ENCODE measurements at regions not wholly inside any gene's neighbourhood (a gene's known extent, or its start where the extent isn't known, plus 50 kb on each side); places are given as distances from the start of the nearest gene placed in this dataset.

DNA sequence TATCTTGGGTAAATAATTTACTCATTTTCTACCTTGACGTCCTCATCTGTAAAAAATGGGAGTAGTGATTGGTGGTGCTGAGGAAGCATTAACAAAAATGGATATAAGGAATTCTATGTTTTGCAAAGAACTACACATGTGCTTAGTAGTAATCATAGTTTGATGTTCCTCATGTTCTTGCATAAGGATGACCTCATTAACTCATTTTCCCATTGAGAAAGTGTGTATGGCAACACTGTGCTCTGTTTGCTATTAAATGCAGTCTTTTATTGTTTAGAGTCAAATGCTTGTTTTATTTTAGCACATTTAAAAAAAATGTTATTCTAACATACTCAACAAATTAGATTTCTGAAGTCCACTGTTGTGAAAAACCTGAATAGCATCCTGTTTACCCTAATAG, 211.2 kb upstream of the RSPO3 start:
- Histone ChIP-seq H2BK20ac (ENCODE audit: low read depth, low read length, poor library complexity, severe bottlenecking) (no peak overlapping the region), H4K5ac (ENCODE audit: insufficient read length, low read depth, low read length) (no peak overlapping the region), H3K23me2 (ENCODE audit: insufficient read length, low read depth, low read length, poor library complexity, severe bottlenecking) (no peaks in the 10 kb centered on the region), H2AK5ac (ENCODE audit: insufficient read length, low read length) (no peak overlapping the region), H3K27ac (ENCODE audit: insufficient read length, low read depth, low read length) (no peak overlapping the region), H4K8ac (replicated peaks; ENCODE audit: insufficient read length, low read depth, low read length) (no peak overlapping the region), H3K23ac (ENCODE audit: insufficient read length, low read depth, low read length) (no peak overlapping the region), H3K9ac (ENCODE audit: extremely low read depth, insufficient read length, low read length) (no peak overlapping the region), H2AFZ (ENCODE audit: low read length) (no peak overlapping the region), H3K56ac (ENCODE audit: insufficient read length, low read depth, low read length) (no peak overlapping the region), H2BK120ac (ENCODE audit: low read depth, low read length, poor library complexity, severe bottlenecking) (no peak overlapping the region), H2BK5ac (ENCODE audit: insufficient read length, low read length) (no peak overlapping the region), H3K4me1 (ENCODE audit: insufficient read depth, low read length) (no peaks in the 10 kb centered on the region), H3K79me2 (ENCODE audit: insufficient read depth, low read length) (no peaks in the 10 kb centered on the region), H3K18ac (ENCODE audit: insufficient read length, low read depth, low read length) (no peak overlapping the region), H3K79me1 (ENCODE audit: insufficient read depth, low read depth, low read length, poor library complexity, severe bottlenecking) (no peaks in the 10 kb centered on the region), H4K20me1 (ENCODE audit: control insufficient read depth, insufficient read depth, insufficient read length) (no peaks in the 10 kb centered on the region), H4K91ac (ENCODE audit: insufficient read length, low read depth, low read length) (no peak overlapping the region), H2BK12ac (ENCODE audit: insufficient read length, low read depth, low read length) (no peak overlapping the region), H3K4ac (ENCODE audit: low read depth, low read length) (no peak overlapping the region), H2BK15ac (ENCODE audit: low read depth, low read length) (no peak overlapping the region), H3K4me2 (ENCODE audit: insufficient read depth, insufficient read length, low read length) (no peak overlapping the region), H3K27me3 (ENCODE audit: insufficient read depth, low read length) (no peaks in the 10 kb centered on the region), H3K9me3 (ENCODE audit: control insufficient read depth, low read depth, low read length) (no peaks in the 10 kb centered on the region), H3K14ac (ENCODE audit: insufficient read depth, low read length) (no peak overlapping the region), H3T11ph (ENCODE audit: low read length) (no peak overlapping the region)
- no peak for TF ChIP-seq CTCF (conservative IDR thresholded peaks at IDR 0.05)
- Mint-ChIP-seq H3K36me3 (ENCODE audit: insufficient read depth in 1 of 3, low read depth in 3 of 3) (no peaks in the 10 kb centered on the region), H3K9me3 (peaks cover 0 to 2% of the 10 kb centered on the region in 2 experiments; a peak in 1 of 5 replicates), H3K4me3 (no peak overlapping the region), H3K4me1 (no peaks in the 10 kb centered on the region), H3K27me3 (ENCODE audit: low read depth) (no peaks in the 10 kb centered on the region), H3K27ac (no peak overlapping the region)
- no peak for DNase-seq
- WGBS (ENCODE audit: extremely low coverage, insufficient read length, low lambda C conversion rate) = no CpG with 5 or more reads among the region's 1 CpG

Data from H9 (cell line).